B cell (primary cell): ENCODE measurements at regions not wholly inside any gene's neighbourhood (a gene's known extent, or its start where the extent isn't known, plus 50 kb on each side); places are given as distances from the start of the nearest gene placed in this dataset.

Experiments used
- ATAC-seq: fragments of 200-7000 bp; cut with Tn5 transposase; one replicate; pipeline ENCODE4 v1.10.0; 2021; ENCODE audit warnings: low read depth, mild to moderate bottlenecking, moderate number of reproducible peaks, moderate library complexity
- CTCF ChIA-PET: fragments of 350-600 bp; sonication (Branson Sonifier 250); formaldehyde crosslinking; loops from one replicate; lab custom pipeline; 2021; ENCODE audit warnings: antibody characterized with exemption, inconsistent platforms; lab: Charles Lee
- POLR2A ChIA-PET: fragments of 350-600 bp; sonication (Branson Sonifier 250); formaldehyde crosslinking; loops from one replicate; lab custom pipeline; 2021; ENCODE audit warnings: antibody characterized with exemption; lab: Charles Lee
- DNase-seq: peaks from one replicate; pipeline ENCODE4 v3.0.0; 2013
- H2AFZ ChIP-seq: 2 replicates; pipeline ENCODE4 v1.6.1; 2012; ENCODE audit warnings: mild to moderate bottlenecking, low read depth, low read length; ENCODE audit not compliant: insufficient read depth, poor library complexity, severe bottlenecking
- H3K27ac ChIP-seq, 2 donors: 1 replicate in 1 of 2; 2 replicates in 1 of 2; pipeline ENCODE4 v1.5.1; 2012 to 2013; ENCODE audit warnings: low read length in 2 of 2, mild to moderate bottlenecking in 2 of 2, moderate library complexity in 1 of 2
- H3K27me3 ChIP-seq, 4 experiments: fragments of 200-600 bp in 1 of 4; sonication (generic) in 1 of 4; replicated peaks in 1 of 4; 1 replicate in 2 of 4; 2 replicates in 2 of 4; pipeline versions ENCODE4 v1.6.1 to v1.7.0; 2013 to 2016; ENCODE audit warnings: low read length in 3 of 4, mild to moderate bottlenecking in 2 of 4, mixed read lengths in 1 of 4, moderate library complexity in 1 of 4; ENCODE audit not compliant: insufficient read depth in 4 of 4, control insufficient read depth in 3 of 4; ENCODE audit errors: control extremely low read depth in 1 of 4
- H3K36me3 ChIP-seq, 2 experiments: replicated peaks in 1 of 2; 1 replicate in 1 of 2; 2 replicates in 1 of 2; pipeline versions ENCODE4 v1.6.1 to v1.7.1; 2013; ENCODE audit warnings: low read length in 1 of 2; ENCODE audit not compliant: insufficient read depth in 2 of 2, control insufficient read depth in 1 of 2; ENCODE audit errors: control extremely low read depth in 1 of 2, extremely low read depth in 1 of 2
- H3K4me1 ChIP-seq, 2 donors: fragments of 200-600 bp in 1 of 2; sonication (generic) in 1 of 2; 1 replicate in 1 of 2; 2 replicates in 1 of 2; pipeline versions ENCODE4 v1.5.1 to v1.6.1; 2013 to 2017; ENCODE audit warnings: low read length in 2 of 2; ENCODE audit not compliant: control insufficient read depth in 2 of 2, insufficient read depth in 2 of 2
- H3K4me2 ChIP-seq: replicated peaks from 2 replicates; pipeline ENCODE3; 2012; ENCODE audit warnings: mild to moderate bottlenecking, low read depth, low read length; ENCODE audit not compliant: poor library complexity, severe bottlenecking
- H3K4me3 ChIP-seq, 5 experiments: fragments of 200-600 bp in 1 of 5; sonication (generic) in 1 of 5; 1 replicate in 3 of 5; 2 replicates in 2 of 5; pipeline versions ENCODE4 v1.5.1 to v1.7.0; 2011 to 2016; ENCODE audit warnings: low read length in 4 of 5, mild to moderate bottlenecking in 4 of 5, low read depth in 2 of 5, control low read depth in 1 of 5, moderate library complexity in 1 of 5; ENCODE audit not compliant: insufficient read depth in 1 of 5; ENCODE audit errors: control extremely low read depth in 1 of 5, extremely low read depth in 1 of 5
- H3K79me2 ChIP-seq: fragments of 200-600 bp; sonication (generic); one replicate; pipeline ENCODE4 v1.6.0; 2016; ENCODE audit warnings: low read length; ENCODE audit not compliant: control insufficient read depth, insufficient read depth
- H3K9ac ChIP-seq: fragments of 200-600 bp; sonication (generic); 2 replicates; pipeline ENCODE4 v1.6.1; 2017; ENCODE audit warnings: mild to moderate bottlenecking, low read length, moderate library complexity
- H3K9me3 ChIP-seq, 3 donors: one replicate each; pipeline versions ENCODE4 v1.6.1 to v1.7.1; 2013; ENCODE audit warnings: low read length in 2 of 3; ENCODE audit not compliant: control insufficient read depth in 2 of 3, insufficient read depth in 1 of 3; ENCODE audit errors: control extremely low read depth in 1 of 3
- H4K20me1 ChIP-seq: 2 replicates; pipeline ENCODE4 v1.6.0; 2012; ENCODE audit warnings: mild to moderate bottlenecking, low read length; ENCODE audit not compliant: insufficient read depth, control insufficient read depth, poor library complexity, severe bottlenecking
- H3K27ac Mint-ChIP-seq: one replicate; pipeline ENCODE4 v1.8.0; 2021; ENCODE audit warnings: mixed read lengths
- H3K27me3 Mint-ChIP-seq: one replicate; pipeline ENCODE4 v1.8.0; 2021; ENCODE audit warnings: mixed read lengths
- H3K4me1 Mint-ChIP-seq: one replicate; pipeline ENCODE4 v1.8.0; 2021; ENCODE audit warnings: mixed read lengths
- H3K4me3 Mint-ChIP-seq: one replicate; pipeline ENCODE4 v1.8.0; 2021; ENCODE audit warnings: mixed read lengths
- H3K9me3 Mint-ChIP-seq: one replicate; pipeline ENCODE4 v1.8.0; 2022; ENCODE audit warnings: mixed read lengths; ENCODE audit not compliant: insufficient read depth
- CTCF ChIP-seq: fragments of 200-600 bp; IDR thresholded peaks from one replicate; pipeline ENCODE4 v1.8.0; 2022; ENCODE audit warnings: antibody characterized with exemption, mild to moderate bottlenecking
- EZH2 ChIP-seq: IDR thresholded peaks from 2 replicates; pipeline ENCODE4 v1.6.1; 2012; ENCODE audit warnings: borderline replicate concordance, low read depth, mild to moderate bottlenecking, moderate library complexity, low read length; ENCODE audit not compliant: insufficient read depth, poor library complexity, severe bottlenecking
- WGBS: methylation state at CpG from one replicate; pipeline ENCODE4 v1.1.5; 2013; ENCODE audit warnings: missing lambda C conversion rate; ENCODE audit not compliant: insufficient coverage; 5-methylcytosine and 5-hydroxymethylcytosine counted together
- intact Hi-C: fragments of 100-400 bp; cut with micrococcal nuclease; formaldehyde crosslinking; loops from one replicate; pipeline ENCODE4 v1.10.0; 2022

DNA sequence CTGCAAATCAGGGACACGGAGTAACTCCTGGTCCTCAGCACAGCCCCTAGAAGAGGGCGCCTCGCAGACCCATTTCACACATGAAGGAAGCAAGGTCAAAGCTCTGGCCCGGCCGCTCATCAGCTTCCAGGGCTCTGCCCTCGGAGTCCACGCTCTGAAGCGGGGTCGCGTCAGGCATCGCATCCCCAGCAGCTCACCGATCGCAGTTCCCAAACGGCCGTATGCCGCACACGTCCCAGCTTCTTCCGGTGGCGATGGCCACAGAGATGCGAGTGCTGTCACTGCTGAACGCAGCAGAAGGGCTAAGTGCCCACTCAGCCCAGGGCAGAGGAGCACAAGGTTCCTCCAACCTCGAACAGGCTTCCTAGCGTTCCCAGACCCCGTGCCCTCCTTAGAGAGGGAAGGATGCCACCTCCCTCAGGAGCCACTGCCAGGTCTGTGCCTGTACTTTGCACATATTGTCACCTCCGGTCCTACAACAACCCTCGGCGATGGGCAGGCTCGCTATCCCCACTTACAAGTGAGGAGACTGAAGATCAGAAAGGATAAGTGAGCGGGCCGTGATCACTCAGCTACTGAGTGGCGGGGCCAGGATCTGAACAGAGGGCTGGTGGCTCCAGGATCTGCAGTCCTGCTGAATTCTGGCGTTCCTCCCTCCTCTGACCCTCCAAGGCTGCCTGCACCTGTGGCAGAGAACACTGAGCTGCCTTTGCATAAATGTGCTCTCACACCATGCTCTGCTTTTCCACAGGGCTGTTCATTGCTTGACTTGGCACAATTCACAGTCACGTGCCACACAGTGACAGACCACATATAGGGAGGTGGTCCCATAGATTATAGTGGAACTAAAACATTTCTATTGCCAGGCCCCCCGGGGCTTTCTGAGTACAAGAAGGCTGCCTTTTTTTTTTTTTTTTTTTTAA lies 71.4 kb downstream of the COPS8 start:
- no peaks in the 10 kb centered on the region for H3K9me3 Mint-ChIP-seq
- no peak overlapping the region for H3K4me3 Mint-ChIP-seq
- peaks cover 16% of the 10 kb centered on the region for H3K27me3 Mint-ChIP-seq
- no peaks in the 10 kb centered on the region for H3K9me3 ChIP-seq
- H2AFZ ChIP-seq, result no peak overlapping the region
- H3K79me2 ChIP-seq, result no peaks in the 10 kb centered on the region
- ATAC-seq (no peak), DNase-seq (no peak)
- intact Hi-C loops, result no loop called here
- H3K4me1 ChIP-seq, result no peaks in the 10 kb centered on the region
- H3K27me3 ChIP-seq, result no peaks in the 10 kb centered on the region
- no peak overlapping the region for H3K4me2 ChIP-seq
- H3K4me3 ChIP-seq, result no peak overlapping the region
- no peak for TF ChIP-seq EZH2
- TF ChIP-seq CTCF, result no peak
- H3K36me3 ChIP-seq, result no peaks in the 10 kb centered on the region
- ChIA-PET CTCF (no interaction called here), POLR2A (no interaction called here)
- H4K20me1 ChIP-seq, result no peaks in the 10 kb centered on the region
- peaks cover 3% of the 10 kb centered on the region for H3K4me1 Mint-ChIP-seq
- WGBS, result 92% methylated on average over 32 of the region's 34 CpGs
- H3K27ac Mint-ChIP-seq, result no peak overlapping the region
- H3K27ac ChIP-seq, result no peak overlapping the region
- H3K9ac ChIP-seq, result no peak overlapping the region

DNA sequence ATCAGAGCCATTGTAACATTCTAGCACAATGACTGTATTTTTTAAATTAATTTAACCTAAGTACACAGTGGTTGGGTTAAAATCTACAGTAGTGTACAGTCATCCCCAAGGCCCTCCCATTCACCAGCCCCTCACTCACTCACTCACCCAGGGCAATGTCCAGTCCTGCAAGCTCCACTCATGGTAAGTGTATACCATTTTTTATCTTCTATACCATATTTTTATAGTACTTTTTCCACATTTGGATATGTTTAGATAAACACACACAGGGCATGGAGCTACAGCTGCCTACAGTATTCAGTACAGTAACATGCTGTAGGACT lies 72.1 kb downstream of the COPS8 start:
- no peaks in the 10 kb centered on the region for H3K79me2 ChIP-seq
- ChIA-PET POLR2A (no interaction called here), CTCF (no interaction called here)
- H4K20me1 ChIP-seq, result no peaks in the 10 kb centered on the region
- no peak for ATAC-seq
- Mint-ChIP-seq H3K27ac (no peak overlapping the region), H3K9me3 (no peaks in the 10 kb centered on the region), H3K27me3 (peaks cover 16% of the 10 kb centered on the region), H3K4me1 (peaks cover 3% of the 10 kb centered on the region), H3K4me3 (no peak overlapping the region)
- no peak overlapping the region for H3K4me3 ChIP-seq
- no peaks in the 10 kb centered on the region for H3K36me3 ChIP-seq
- DNase-seq, result no peak
- no peak overlapping the region for H2AFZ ChIP-seq
- H3K9ac ChIP-seq, result no peak overlapping the region
- H3K27me3 ChIP-seq, result no peaks in the 10 kb centered on the region
- H3K27ac ChIP-seq, result no peak overlapping the region
- TF ChIP-seq CTCF (no peak), EZH2 (no peak)
- no peak overlapping the region for H3K4me2 ChIP-seq
- no peaks in the 10 kb centered on the region for H3K4me1 ChIP-seq
- H3K9me3 ChIP-seq, result no peaks in the 10 kb centered on the region
- intact Hi-C loops, result no loop called here
